Peyer's patch (tissue), 4 donors: ENCODE measurements at regions not wholly inside any gene's neighbourhood (a gene's known extent, or its start where the extent isn't known, plus 50 kb on each side); places are given as distances from the start of the nearest gene placed in this dataset.

Experiments
- DNase-seq, 3 donors: peaks; one replicate each; pipeline ENCODE4 v3.0.0-alpha.2; 2017 to 2019
- H3K27ac ChIP-seq, 4 donors: fragments of 200-600 bp; sonication (generic); one replicate each; pipeline ENCODE4 v1.5.1; 2016 to 2019
- H3K27me3 ChIP-seq, 2 donors: fragments of 200-600 bp; sonication (generic); one replicate each; pipeline ENCODE4 v1.5.1; 2019
- H3K36me3 ChIP-seq, 3 donors: fragments of 200-600 bp; sonication (generic); one replicate each; pipeline ENCODE4 v1.5.1; 2016 to 2019
- H3K4me1 ChIP-seq, 4 donors: fragments of 200-600 bp; sonication (generic); one replicate each; pipeline ENCODE4 v1.5.1; 2016 to 2019
- H3K4me3 ChIP-seq, 4 donors: fragments of 200-600 bp; sonication (generic); 1 replicate in 3 of 4; 2 replicates in 1 of 4; pipeline ENCODE4 v1.5.1; 2016 to 2019; ENCODE audit warnings: mild to moderate bottlenecking in 1 of 4
- H3K9me3 ChIP-seq, 4 donors: fragments of 200-600 bp; sonication (generic); one replicate each; pipeline ENCODE4 v1.5.1; 2016 to 2019; ENCODE audit warnings: mild to moderate bottlenecking in 1 of 4
- CTCF ChIP-seq, 6 experiments: fragments of 450-650 bp in 4 of 6; fragments of 200-600 bp in 2 of 6; sonication (generic) in 1 of 6; IDR thresholded peaks; one replicate each; pipeline ENCODE4 v1.5.1; 2017 to 2019; ENCODE audit warnings: antibody characterized with exemption in 6 of 6, mild to moderate bottlenecking in 3 of 6, moderate library complexity in 1 of 6
- POLR2A ChIP-seq, 2 donors: fragments of 450-650 bp; IDR thresholded peaks; one replicate each; pipeline ENCODE4 v1.5.1; 2017; ENCODE audit warnings: antibody characterized with exemption in 2 of 2, mild to moderate bottlenecking in 2 of 2, moderate library complexity in 2 of 2

GRCh38 chr15:97718509-97718908, 242.0 kb upstream of the ARRDC4 start:
- H3K4me3 ChIP-seq: no peak overlapping the region
- H3K9me3 ChIP-seq: no peaks in the 10 kb centered on the region
- no peaks in the 10 kb centered on the region for H3K36me3 ChIP-seq
- H3K4me1 ChIP-seq: no peaks in the 10 kb centered on the region
- no peak overlapping the region for H3K27ac ChIP-seq
- H3K27me3 ChIP-seq: no peaks in the 10 kb centered on the region
- peak in 1 of 3 donors; percentile 50 for DNase-seq
- TF ChIP-seq CTCF (IDR thresholded peaks at IDR 0.05): no peak
- no peak for TF ChIP-seq POLR2A (IDR thresholded peaks at IDR 0.05)

DNA sequence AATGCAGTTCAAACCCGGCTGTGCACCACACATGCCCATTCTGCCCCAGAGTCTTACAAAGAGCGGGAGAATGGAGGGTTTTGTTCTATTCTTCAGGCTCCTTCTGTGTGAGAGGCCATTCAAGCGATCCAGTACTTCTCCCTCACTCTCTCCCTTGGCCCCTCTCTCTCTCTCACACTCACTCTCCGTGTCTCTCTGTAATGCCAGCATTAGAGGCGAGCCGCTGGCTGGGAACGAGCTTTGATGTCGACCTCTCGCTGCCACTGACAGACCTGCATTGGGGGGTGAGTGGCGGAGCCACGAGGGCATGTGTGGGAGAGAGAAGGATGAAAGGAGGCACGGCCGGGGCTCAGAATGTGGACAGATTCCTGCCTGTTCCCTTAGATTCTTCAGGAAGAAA, 231.7 kb upstream of the ARRDC4 start:
- Histone ChIP-seq H3K27ac (peak overlapping the region in 1 of 4 donors; percentile 19), H3K4me1 (no peaks in the 10 kb centered on the region), H3K36me3 (no peaks in the 10 kb centered on the region), H3K9me3 (no peaks in the 10 kb centered on the region), H3K4me3 (peak overlapping the region in 2 of 4 donors; percentile 18 to 35), H3K27me3 (no peaks in the 10 kb centered on the region)
- DNase-seq: peak in 1 of 3 donors; percentile 53
- TF ChIP-seq POLR2A (IDR thresholded peaks at IDR 0.05) (no peak), CTCF (IDR thresholded peaks at IDR 0.05) (peak in 1 of 6 experiments; percentile 1)

- Histone ChIP-seq H3K27me3 (no peaks in the 10 kb centered on the region), H3K4me1 (no peaks in the 10 kb centered on the region), H3K27ac (peak overlapping the region in 1 of 4 donors; percentile 19), H3K4me3 (peak overlapping the region in 2 of 4 donors; percentile 18 to 35), H3K36me3 (no peaks in the 10 kb centered on the region), H3K9me3 (no peaks in the 10 kb centered on the region)
- no peak for TF ChIP-seq CTCF (IDR thresholded peaks at IDR 0.05)
- no peak for TF ChIP-seq POLR2A (IDR thresholded peaks at IDR 0.05)
- DNase-seq: no peak
Measured at GRCh38 chr15:97729270-97729669, 231.2 kb upstream of the ARRDC4 start.

GRCh38 chr15:97730315-97730714, 230.2 kb upstream of the ARRDC4 start:
- DNase-seq: no peak
- no peak overlapping the region for H3K27ac ChIP-seq
- no peaks in the 10 kb centered on the region for H3K4me1 ChIP-seq
- no peaks in the 10 kb centered on the region for H3K36me3 ChIP-seq
- no peak for TF ChIP-seq CTCF (IDR thresholded peaks at IDR 0.05)
- TF ChIP-seq POLR2A (IDR thresholded peaks at IDR 0.05): no peak
- H3K4me3 ChIP-seq: no peak overlapping the region
- H3K9me3 ChIP-seq: no peaks in the 10 kb centered on the region
- no peaks in the 10 kb centered on the region for H3K27me3 ChIP-seq

GRCh38 chr15:97731859-97732258, 228.6 kb upstream of the ARRDC4 start:
- H3K27me3 ChIP-seq: no peaks in the 10 kb centered on the region
- TF ChIP-seq POLR2A (IDR thresholded peaks at IDR 0.05) (no peak), CTCF (IDR thresholded peaks at IDR 0.05) (no peak)
- H3K36me3 ChIP-seq: no peaks in the 10 kb centered on the region
- no peak for DNase-seq
- H3K4me1 ChIP-seq: no peaks in the 10 kb centered on the region
- H3K27ac ChIP-seq: no peak overlapping the region
- no peaks in the 10 kb centered on the region for H3K9me3 ChIP-seq
- no peak overlapping the region for H3K4me3 ChIP-seq

DNA sequence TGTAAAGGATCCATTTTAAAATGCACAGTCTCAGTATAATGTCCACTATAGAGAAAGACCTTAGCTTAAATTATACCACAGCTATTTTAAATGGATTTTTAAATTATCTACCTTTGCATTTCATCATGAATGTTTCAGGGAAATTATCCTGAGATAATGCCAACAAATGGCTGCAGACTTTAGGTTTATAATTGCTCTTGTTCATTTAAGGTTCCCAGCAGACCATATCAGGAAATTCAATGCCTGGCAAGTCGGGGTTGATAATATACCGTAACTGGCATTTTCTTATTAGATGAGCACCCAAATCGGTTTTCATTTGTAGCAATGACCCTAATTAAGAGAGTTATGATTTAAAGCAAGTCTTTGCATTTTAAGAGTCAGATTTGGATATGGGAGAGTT, 227.1 kb upstream of the ARRDC4 start:
- no peak overlapping the region for H3K4me3 ChIP-seq
- TF ChIP-seq POLR2A (IDR thresholded peaks at IDR 0.05) (no peak), CTCF (IDR thresholded peaks at IDR 0.05) (no peak)
- H3K9me3 ChIP-seq: no peaks in the 10 kb centered on the region
- no peaks in the 10 kb centered on the region for H3K27me3 ChIP-seq
- DNase-seq: no peak
- H3K27ac ChIP-seq: no peak overlapping the region
- no peaks in the 10 kb centered on the region for H3K36me3 ChIP-seq
- H3K4me1 ChIP-seq: no peaks in the 10 kb centered on the region
